ENCODE measurements at regions not wholly inside any gene's neighbourhood (a gene's known extent, or its start where the extent isn't known, plus 50 kb on each side); places are given as distances from the start of the nearest gene placed in this dataset.

DNA sequence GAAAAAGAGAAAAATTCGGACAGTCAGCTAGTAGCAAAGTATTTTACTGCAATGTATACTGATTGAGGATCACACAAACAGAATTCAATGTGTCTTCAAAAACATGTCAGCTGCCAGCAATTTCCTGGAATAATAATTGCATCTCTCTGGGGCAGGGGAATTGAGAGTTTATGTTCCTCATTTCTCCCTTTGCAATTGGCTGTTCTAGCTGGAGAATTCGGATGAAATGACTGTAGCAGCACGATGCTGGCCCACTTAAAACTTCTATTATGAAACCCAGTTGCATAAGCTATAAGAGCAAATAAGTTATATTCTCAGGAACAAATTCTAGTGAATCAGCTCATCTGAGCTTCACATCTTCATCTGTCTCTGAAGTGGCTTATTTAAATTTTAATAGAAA is 99.9 kb upstream of the CPEB2 start:
- no peak overlapping the region for H3K4me3 ChIP-seq (ENCODE audit: low read depth, low read length)
- H2BK12ac ChIP-seq (ENCODE audit: low read length), result no peak overlapping the region
- H3K9me3 ChIP-seq (ENCODE audit: insufficient read depth, low read depth, low read length), result no peaks in the 10 kb centered on the region
- no peaks in the 10 kb centered on the region for H3K79me2 ChIP-seq (ENCODE audit: control insufficient read depth, insufficient read depth, low read length, poor library complexity)
- H4K8ac ChIP-seq (ENCODE audit: low read depth, low read length), result no peak overlapping the region
- no peak overlapping the region for H4K12ac ChIP-seq (ENCODE audit: low read depth, low read length)
- DNase-seq, result no peak
- no peak overlapping the region for H4K91ac ChIP-seq (ENCODE audit: low read depth, low read length)
- no peak overlapping the region for H3K4me2 ChIP-seq (ENCODE audit: low read length)
- H3K9ac ChIP-seq (ENCODE audit: low read length), result no peak overlapping the region
- no peak overlapping the region for H3K27ac ChIP-seq (ENCODE audit: low read depth, low read length)
- no peak overlapping the region for H3K14ac ChIP-seq (ENCODE audit: low read length)
- H2AK5ac ChIP-seq (ENCODE audit: low read length), result no peak overlapping the region
- no peaks in the 10 kb centered on the region for H3K79me1 ChIP-seq (ENCODE audit: low read length)
- H3K4me1 ChIP-seq (ENCODE audit: control insufficient read depth in 1 of 2, insufficient read depth in 2 of 2, low read length in 2 of 2), result no peaks in the 10 kb centered on the region
- no peak overlapping the region for H2BK120ac ChIP-seq (ENCODE audit: insufficient read depth, low read length, poor library complexity)
- H3K36me3 ChIP-seq (ENCODE audit: control insufficient read depth in 1 of 2, insufficient read depth in 2 of 2, low read length in 2 of 2), result no peaks in the 10 kb centered on the region
- no peak overlapping the region for H3K4ac ChIP-seq (ENCODE audit: low read depth, low read length)
- H3K27me3 ChIP-seq (ENCODE audit: insufficient read depth, low read length), result no peaks in the 10 kb centered on the region
- H2BK5ac ChIP-seq (ENCODE audit: low read depth, low read length, poor library complexity), result no peak overlapping the region
- no CpG with 5 or more reads among the region's 3 CpGs for WGBS (ENCODE audit: extremely low coverage, insufficient coverage, insufficient read length)
- no peak overlapping the region for H3K23ac ChIP-seq (ENCODE audit: low read length)
- no peak overlapping the region for H2AFZ ChIP-seq (ENCODE audit: insufficient read depth, low read length, poor library complexity)
- H3K18ac ChIP-seq (ENCODE audit: low read length), result no peak overlapping the region

DNA sequence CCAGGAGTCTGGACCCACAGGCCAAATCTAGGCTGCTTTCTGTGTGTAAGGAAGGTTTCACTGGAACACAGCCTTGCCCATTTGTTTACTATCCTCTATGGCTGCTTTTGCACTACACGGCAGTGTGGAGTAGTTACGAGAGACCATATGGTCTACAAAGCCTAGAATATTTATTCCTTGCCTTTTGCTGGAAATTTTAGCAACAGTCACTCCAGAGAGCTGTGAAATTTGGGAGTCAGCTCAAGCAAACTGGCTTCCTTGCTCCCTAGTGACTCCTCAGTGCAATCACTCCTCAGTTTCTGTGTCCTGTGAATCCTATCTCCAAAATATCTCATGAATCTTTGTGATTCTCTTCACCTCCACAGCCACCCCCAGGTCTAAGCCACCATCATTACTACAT is 99.0 kb upstream of the CPEB2 start:
- H3K27me3 ChIP-seq (ENCODE audit: insufficient read depth, low read length), result no peaks in the 10 kb centered on the region
- H2AK5ac ChIP-seq (ENCODE audit: low read length), result no peak overlapping the region
- no peak overlapping the region for H3K9ac ChIP-seq (ENCODE audit: low read length)
- DNase-seq, result no peak
- no peak overlapping the region for H3K4ac ChIP-seq (ENCODE audit: low read depth, low read length)
- H3K27ac ChIP-seq (ENCODE audit: low read depth, low read length), result no peak overlapping the region
- H4K12ac ChIP-seq (ENCODE audit: low read depth, low read length), result no peak overlapping the region
- H3K36me3 ChIP-seq (ENCODE audit: control insufficient read depth in 1 of 2, insufficient read depth in 2 of 2, low read length in 2 of 2), result no peaks in the 10 kb centered on the region
- no peak overlapping the region for H3K23ac ChIP-seq (ENCODE audit: low read length)
- H3K14ac ChIP-seq (ENCODE audit: low read length), result no peak overlapping the region
- H3K4me2 ChIP-seq (ENCODE audit: low read length), result no peak overlapping the region
- no peak overlapping the region for H4K91ac ChIP-seq (ENCODE audit: low read depth, low read length)
- no peak overlapping the region for H3K4me3 ChIP-seq (ENCODE audit: low read depth, low read length)
- H3K4me1 ChIP-seq (ENCODE audit: control insufficient read depth in 1 of 2, insufficient read depth in 2 of 2, low read length in 2 of 2), result no peaks in the 10 kb centered on the region
- H3K9me3 ChIP-seq (ENCODE audit: insufficient read depth, low read depth, low read length), result no peaks in the 10 kb centered on the region
- H4K8ac ChIP-seq (ENCODE audit: low read depth, low read length), result no peak overlapping the region
- no CpG with 5 or more reads among the region's 2 CpGs for WGBS (ENCODE audit: extremely low coverage, insufficient coverage, insufficient read length)
- H3K18ac ChIP-seq (ENCODE audit: low read length), result no peak overlapping the region
- H3K79me2 ChIP-seq (ENCODE audit: control insufficient read depth, insufficient read depth, low read length, poor library complexity), result no peaks in the 10 kb centered on the region
- no peaks in the 10 kb centered on the region for H3K79me1 ChIP-seq (ENCODE audit: low read length)
- no peak overlapping the region for H2BK120ac ChIP-seq (ENCODE audit: insufficient read depth, low read length, poor library complexity)
- no peak overlapping the region for H2AFZ ChIP-seq (ENCODE audit: insufficient read depth, low read length, poor library complexity)
- no peak overlapping the region for H2BK5ac ChIP-seq (ENCODE audit: low read depth, low read length, poor library complexity)
- no peak overlapping the region for H2BK12ac ChIP-seq (ENCODE audit: low read length)

DNA sequence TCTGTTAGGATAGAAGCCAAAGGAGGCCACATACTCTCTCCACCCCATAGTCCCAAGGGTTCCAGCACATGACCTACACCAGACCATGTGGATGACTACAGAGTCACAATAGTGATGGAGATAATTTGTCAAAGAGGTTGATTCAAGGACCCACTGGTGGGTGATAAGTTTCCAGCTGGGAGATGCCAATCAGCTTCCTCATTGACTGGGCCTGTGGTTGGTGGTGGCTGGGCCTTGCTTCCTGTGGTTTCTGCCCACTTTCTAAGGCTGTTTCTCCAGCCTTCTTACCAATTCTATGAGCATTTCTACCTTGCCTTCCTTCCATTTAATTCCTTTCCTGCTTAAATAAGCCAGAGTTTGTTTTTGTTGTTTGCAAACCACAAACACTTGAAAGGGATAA is 95.5 kb upstream of the CPEB2 start:
- no peak overlapping the region for H2AFZ ChIP-seq (ENCODE audit: insufficient read depth, low read length, poor library complexity)
- no peak overlapping the region for H3K4me3 ChIP-seq (ENCODE audit: low read depth, low read length)
- H4K12ac ChIP-seq (ENCODE audit: low read depth, low read length), result no peak overlapping the region
- H3K4ac ChIP-seq (ENCODE audit: low read depth, low read length), result no peak overlapping the region
- H3K18ac ChIP-seq (ENCODE audit: low read length), result no peak overlapping the region
- H3K36me3 ChIP-seq (ENCODE audit: control insufficient read depth in 1 of 2, insufficient read depth in 2 of 2, low read length in 2 of 2), result no peaks in the 10 kb centered on the region
- H3K9ac ChIP-seq (ENCODE audit: low read length), result no peak overlapping the region
- H3K79me1 ChIP-seq (ENCODE audit: low read length), result no peaks in the 10 kb centered on the region
- no peaks in the 10 kb centered on the region for H3K9me3 ChIP-seq (ENCODE audit: insufficient read depth, low read depth, low read length)
- no peak for DNase-seq
- H2BK5ac ChIP-seq (ENCODE audit: low read depth, low read length, poor library complexity), result no peak overlapping the region
- no peak overlapping the region for H3K27ac ChIP-seq (ENCODE audit: low read depth, low read length)
- H4K8ac ChIP-seq (ENCODE audit: low read depth, low read length), result no peak overlapping the region
- no peak overlapping the region for H2AK5ac ChIP-seq (ENCODE audit: low read length)
- no peak overlapping the region for H3K23ac ChIP-seq (ENCODE audit: low read length)
- no peak overlapping the region for H2BK12ac ChIP-seq (ENCODE audit: low read length)
- H3K79me2 ChIP-seq (ENCODE audit: control insufficient read depth, insufficient read depth, low read length, poor library complexity), result no peaks in the 10 kb centered on the region
- no peaks in the 10 kb centered on the region for H3K4me1 ChIP-seq (ENCODE audit: control insufficient read depth in 1 of 2, insufficient read depth in 2 of 2, low read length in 2 of 2)
- no peak overlapping the region for H2BK120ac ChIP-seq (ENCODE audit: insufficient read depth, low read length, poor library complexity)
- no peak overlapping the region for H4K91ac ChIP-seq (ENCODE audit: low read depth, low read length)
- H3K4me2 ChIP-seq (ENCODE audit: low read length), result no peak overlapping the region
- no peaks in the 10 kb centered on the region for H3K27me3 ChIP-seq (ENCODE audit: insufficient read depth, low read length)
- H3K14ac ChIP-seq (ENCODE audit: low read length), result no peak overlapping the region

DNA sequence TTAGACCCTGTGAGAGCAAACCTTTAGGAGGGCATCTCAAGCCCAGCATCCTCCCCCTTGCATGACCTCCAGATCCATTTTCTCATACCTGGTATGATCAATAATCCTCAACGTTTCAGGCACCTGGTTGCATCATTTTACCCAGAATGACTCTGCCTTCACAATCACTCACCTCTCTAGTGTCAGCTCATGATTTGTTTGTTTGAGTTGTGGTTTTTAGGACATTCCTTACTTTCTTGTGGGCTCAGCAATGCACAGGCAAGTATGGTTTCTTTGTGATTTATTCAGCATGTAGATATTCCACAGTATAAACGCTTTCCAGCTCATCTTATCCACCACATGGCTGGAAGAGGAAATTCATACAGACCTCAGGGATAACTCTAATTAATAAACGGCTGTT is 93.6 kb upstream of the CPEB2 start:
- Histone ChIP-seq H3K27me3 (ENCODE audit: insufficient read depth, low read length) (no peaks in the 10 kb centered on the region), H4K8ac (ENCODE audit: low read depth, low read length) (no peak overlapping the region), H3K18ac (ENCODE audit: low read length) (no peak overlapping the region), H2AK5ac (ENCODE audit: low read length) (no peak overlapping the region), H2BK12ac (ENCODE audit: low read length) (no peak overlapping the region), H3K4me1 (ENCODE audit: control insufficient read depth in 1 of 2, insufficient read depth in 2 of 2, low read length in 2 of 2) (no peaks in the 10 kb centered on the region), H3K36me3 (ENCODE audit: control insufficient read depth in 1 of 2, insufficient read depth in 2 of 2, low read length in 2 of 2) (no peaks in the 10 kb centered on the region), H3K9me3 (ENCODE audit: insufficient read depth, low read depth, low read length) (no peaks in the 10 kb centered on the region), H3K79me2 (ENCODE audit: control insufficient read depth, insufficient read depth, low read length, poor library complexity) (no peaks in the 10 kb centered on the region), H3K4ac (ENCODE audit: low read depth, low read length) (no peak overlapping the region), H3K79me1 (ENCODE audit: low read length) (no peaks in the 10 kb centered on the region), H4K91ac (ENCODE audit: low read depth, low read length) (no peak overlapping the region), H3K9ac (ENCODE audit: low read length) (no peak overlapping the region), H3K27ac (ENCODE audit: low read depth, low read length) (no peak overlapping the region), H2BK120ac (ENCODE audit: insufficient read depth, low read length, poor library complexity) (no peak overlapping the region), H2BK5ac (ENCODE audit: low read depth, low read length, poor library complexity) (no peak overlapping the region), H3K23ac (ENCODE audit: low read length) (no peak overlapping the region), H4K12ac (ENCODE audit: low read depth, low read length) (no peak overlapping the region), H2AFZ (ENCODE audit: insufficient read depth, low read length, poor library complexity) (no peak overlapping the region), H3K14ac (ENCODE audit: low read length) (no peak overlapping the region), H3K4me2 (ENCODE audit: low read length) (no peak overlapping the region), H3K4me3 (ENCODE audit: low read depth, low read length) (no peak overlapping the region)
- DNase-seq, result no peak
- no CpG with 5 or more reads among the region's 3 CpGs for WGBS (ENCODE audit: extremely low coverage, insufficient coverage, insufficient read length)

DNA sequence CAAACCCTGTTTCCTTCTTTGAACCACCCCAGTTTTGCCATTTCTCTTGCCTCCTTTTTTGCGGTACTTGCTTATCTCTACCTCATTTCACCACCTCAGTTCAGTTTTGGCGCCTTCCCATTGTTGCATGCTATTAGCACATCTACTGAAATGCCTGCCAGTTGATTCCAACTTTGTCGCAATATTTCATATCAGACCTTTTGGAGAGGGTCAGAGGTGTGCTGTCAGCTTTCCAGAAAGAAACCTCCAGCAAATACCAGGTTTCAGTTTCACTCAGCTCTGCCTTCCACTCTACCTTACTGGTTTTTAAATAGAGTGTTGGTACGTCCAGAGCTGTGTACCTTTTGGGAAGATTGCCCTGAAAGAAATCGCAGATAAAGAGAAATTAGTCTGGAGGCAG is 91.9 kb upstream of the CPEB2 start:
- no peaks in the 10 kb centered on the region for H3K9me3 ChIP-seq (ENCODE audit: insufficient read depth, low read depth, low read length)
- no peak overlapping the region for H2BK12ac ChIP-seq (ENCODE audit: low read length)
- H4K12ac ChIP-seq (ENCODE audit: low read depth, low read length), result no peak overlapping the region
- no peaks in the 10 kb centered on the region for H3K79me2 ChIP-seq (ENCODE audit: control insufficient read depth, insufficient read depth, low read length, poor library complexity)
- H3K18ac ChIP-seq (ENCODE audit: low read length), result no peak overlapping the region
- H4K8ac ChIP-seq (ENCODE audit: low read depth, low read length), result no peak overlapping the region
- no peak overlapping the region for H3K9ac ChIP-seq (ENCODE audit: low read length)
- H3K4me1 ChIP-seq (ENCODE audit: control insufficient read depth in 1 of 2, insufficient read depth in 2 of 2, low read length in 2 of 2), result no peaks in the 10 kb centered on the region
- H3K4me3 ChIP-seq (ENCODE audit: low read depth, low read length), result no peak overlapping the region
- H2AFZ ChIP-seq (ENCODE audit: insufficient read depth, low read length, poor library complexity), result no peak overlapping the region
- no peaks in the 10 kb centered on the region for H3K36me3 ChIP-seq (ENCODE audit: control insufficient read depth in 1 of 2, insufficient read depth in 2 of 2, low read length in 2 of 2)
- DNase-seq, result no peak
- H3K4ac ChIP-seq (ENCODE audit: low read depth, low read length), result no peak overlapping the region
- no peak overlapping the region for H2AK5ac ChIP-seq (ENCODE audit: low read length)
- H2BK5ac ChIP-seq (ENCODE audit: low read depth, low read length, poor library complexity), result no peak overlapping the region
- H3K27me3 ChIP-seq (ENCODE audit: insufficient read depth, low read length), result no peaks in the 10 kb centered on the region
- no peak overlapping the region for H4K91ac ChIP-seq (ENCODE audit: low read depth, low read length)
- H3K4me2 ChIP-seq (ENCODE audit: low read length), result no peak overlapping the region
- H3K23ac ChIP-seq (ENCODE audit: low read length), result no peak overlapping the region
- no peak overlapping the region for H3K27ac ChIP-seq (ENCODE audit: low read depth, low read length)
- no peak overlapping the region for H2BK120ac ChIP-seq (ENCODE audit: insufficient read depth, low read length, poor library complexity)
- WGBS (ENCODE audit: extremely low coverage, insufficient coverage, insufficient read length), result no CpG with 5 or more reads among the region's 5 CpGs
- H3K14ac ChIP-seq (ENCODE audit: low read length), result no peak overlapping the region
- H3K79me1 ChIP-seq (ENCODE audit: low read length), result no peaks in the 10 kb centered on the region

Measured in trophoblast cell (in vitro differentiated cells and primary cell).